ENCODE measurements at regions not wholly inside any gene's neighbourhood (a gene's known extent, or its start where the extent isn't known, plus 50 kb on each side); places are given as distances from the start of the nearest gene placed in this dataset.
"Not testable (repeated sequence)": the region's sequence is repeated elsewhere in the genome, so short reads cannot be mapped to it uniquely, and the experiment has no call there.

DNA sequence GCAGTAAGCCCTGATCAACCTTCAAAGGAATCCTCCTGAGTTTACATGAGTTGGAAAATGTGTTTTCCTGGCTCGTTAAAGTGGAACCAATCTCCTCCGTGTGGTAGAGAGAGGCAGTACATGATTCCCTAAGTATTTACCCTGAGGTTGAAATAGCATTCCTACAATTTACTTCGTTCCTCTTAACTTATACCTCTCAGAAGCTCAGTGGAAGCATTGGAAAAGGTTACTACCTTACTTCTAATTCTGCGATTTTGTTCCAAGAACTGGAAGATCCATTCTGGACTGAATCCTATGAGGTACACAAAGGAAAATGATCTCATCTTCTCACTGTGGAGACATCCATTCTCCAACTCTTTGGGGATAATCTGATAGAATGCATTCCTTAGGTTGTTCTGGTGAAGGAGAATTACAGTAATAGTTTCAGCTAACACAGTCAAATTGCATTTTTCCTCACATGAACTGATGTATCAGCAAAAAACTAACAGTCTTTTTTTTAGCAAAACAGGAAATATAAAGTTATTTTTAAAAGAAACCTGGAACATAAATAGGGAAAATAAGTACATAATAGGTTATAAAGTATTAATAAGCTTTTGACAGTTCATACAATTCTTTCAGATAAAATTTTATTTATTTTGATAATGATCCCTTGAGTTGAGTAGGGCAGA is 475.6 kb downstream of the PDZRN4 start:
- TF ChIP-seq, protein P1, sequence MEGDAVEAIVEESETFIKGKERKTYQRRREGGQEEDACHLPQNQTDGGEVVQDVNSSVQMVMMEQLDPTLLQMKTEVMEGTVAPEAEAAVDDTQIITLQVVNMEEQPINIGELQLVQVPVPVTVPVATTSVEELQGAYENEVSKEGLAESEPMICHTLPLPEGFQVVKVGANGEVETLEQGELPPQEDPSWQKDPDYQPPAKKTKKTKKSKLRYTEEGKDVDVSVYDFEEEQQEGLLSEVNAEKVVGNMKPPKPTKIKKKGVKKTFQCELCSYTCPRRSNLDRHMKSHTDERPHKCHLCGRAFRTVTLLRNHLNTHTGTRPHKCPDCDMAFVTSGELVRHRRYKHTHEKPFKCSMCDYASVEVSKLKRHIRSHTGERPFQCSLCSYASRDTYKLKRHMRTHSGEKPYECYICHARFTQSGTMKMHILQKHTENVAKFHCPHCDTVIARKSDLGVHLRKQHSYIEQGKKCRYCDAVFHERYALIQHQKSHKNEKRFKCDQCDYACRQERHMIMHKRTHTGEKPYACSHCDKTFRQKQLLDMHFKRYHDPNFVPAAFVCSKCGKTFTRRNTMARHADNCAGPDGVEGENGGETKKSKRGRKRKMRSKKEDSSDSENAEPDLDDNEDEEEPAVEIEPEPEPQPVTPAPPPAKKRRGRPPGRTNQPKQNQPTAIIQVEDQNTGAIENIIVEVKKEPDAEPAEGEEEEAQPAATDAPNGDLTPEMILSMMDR (IDR thresholded peaks at IDR 0.05; ENCODE audit: borderline replicate concordance, control extremely low read depth, extremely low read depth, insufficient read depth, missing control alignments): no peak

DNA sequence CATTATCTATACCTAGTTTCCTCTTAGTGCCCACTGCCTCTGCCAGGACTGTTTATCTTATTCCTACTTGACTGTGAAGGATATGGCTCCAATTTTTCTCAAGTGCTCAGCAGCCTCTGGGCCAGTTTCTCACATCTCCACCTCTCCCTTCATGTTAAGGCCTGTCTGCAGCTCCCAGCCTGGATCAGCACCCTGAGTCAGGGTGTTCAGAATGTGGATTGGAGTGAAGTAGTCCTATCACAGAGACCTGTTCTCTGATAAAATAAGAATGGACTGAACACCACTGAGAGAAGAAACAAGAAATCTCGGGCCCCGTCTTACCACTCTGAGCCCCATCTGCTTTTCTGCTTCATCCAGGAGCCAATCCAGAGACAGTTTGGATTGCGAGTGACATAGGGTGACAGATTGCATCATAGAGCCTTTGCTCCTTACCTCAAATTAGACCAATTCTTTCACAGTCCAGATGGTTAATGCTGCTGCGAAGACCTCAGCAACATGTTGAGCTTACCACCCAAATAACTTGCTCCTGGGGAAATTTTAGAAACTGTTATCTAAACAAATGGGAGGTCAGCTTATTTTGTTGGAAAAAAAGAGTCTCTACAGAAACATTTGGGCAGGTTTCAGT is 473.1 kb downstream of the PDZRN4 start:
- in situ Hi-C loops (cut with MboI; ENCODE audit: low sequenced_read_pairs, unreplicated experiment): no loop called here
- DNase-seq (ENCODE audit: low spot score): no peak
- TF ChIP-seq, protein P1 (IDR thresholded peaks at IDR 0.05; ENCODE audit: borderline replicate concordance, control extremely low read depth, extremely low read depth, insufficient read depth, missing control alignments): no peak

More for the DNA sequence above, 475.6 kb downstream of the PDZRN4 start:
- in situ Hi-C loops (cut with MboI; ENCODE audit: low sequenced_read_pairs, unreplicated experiment): no loop called here
- no peak for DNase-seq (ENCODE audit: low spot score)

GRCh38 chr12:41656454-41656853 is 468.3 kb downstream of the PDZRN4 start:
- in situ Hi-C loops (cut with MboI; ENCODE audit: low sequenced_read_pairs, unreplicated experiment): no loop called here
- DNase-seq (ENCODE audit: low spot score): no peak

DNA sequence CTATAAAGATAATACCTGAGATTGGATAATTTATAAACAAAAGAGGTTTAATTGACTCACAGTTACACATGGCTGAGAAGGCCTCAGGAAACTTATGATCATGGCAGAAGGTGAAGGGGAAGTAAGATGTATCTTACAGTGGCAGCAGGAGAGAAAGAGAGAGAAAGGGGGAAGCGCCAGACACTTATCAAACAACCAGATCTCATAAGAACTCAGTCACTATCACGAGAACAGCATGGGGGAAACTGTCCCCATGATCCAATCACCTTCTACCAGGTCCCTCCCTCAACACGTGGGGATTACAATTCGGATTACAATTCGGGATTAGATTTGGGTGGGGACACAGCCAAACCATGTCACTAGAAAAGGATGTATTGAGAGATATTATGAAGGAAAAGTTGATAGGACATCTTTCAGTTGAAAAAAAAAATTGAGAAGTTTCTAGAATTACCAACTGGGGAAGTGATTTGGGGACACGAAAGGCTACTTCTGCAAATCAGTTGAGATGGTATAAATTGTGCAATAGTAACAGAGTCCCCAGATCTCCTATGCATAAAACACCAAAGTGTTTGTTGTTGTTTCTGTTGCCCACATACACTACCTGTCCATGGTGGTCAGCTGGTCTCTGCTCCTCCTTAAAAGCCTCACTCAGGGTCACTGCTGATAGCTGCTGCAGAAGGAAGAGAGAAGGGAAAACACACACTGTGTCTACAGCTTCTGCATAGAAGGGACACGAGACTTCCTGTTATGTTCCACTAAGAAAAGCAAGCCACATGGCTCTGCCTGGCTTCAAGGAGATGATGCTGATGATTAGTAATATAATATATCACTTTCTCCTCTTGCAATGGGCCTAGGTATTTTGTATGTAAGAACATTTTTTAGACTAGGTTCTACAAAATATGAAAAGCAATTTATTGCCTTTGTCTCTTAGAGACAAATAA is 465.5 kb downstream of the PDZRN4 start:
- TF ChIP-seq, protein P1 (IDR thresholded peaks at IDR 0.05; ENCODE audit: borderline replicate concordance, control extremely low read depth, extremely low read depth, insufficient read depth, missing control alignments): no peak
- in situ Hi-C loops (cut with MboI; ENCODE audit: low sequenced_read_pairs, unreplicated experiment): no loop called here
- no peak for DNase-seq (ENCODE audit: low spot score)

More at GRCh38 chr12:41656454-41656853, 468.3 kb downstream of the PDZRN4 start:
- TF ChIP-seq, protein P1 (IDR thresholded peaks at IDR 0.05; ENCODE audit: borderline replicate concordance, control extremely low read depth, extremely low read depth, insufficient read depth, missing control alignments): no peak

GRCh38 chr12:41652981-41653380 is 464.9 kb downstream of the PDZRN4 start:
- in situ Hi-C loops (cut with MboI; ENCODE audit: low sequenced_read_pairs, unreplicated experiment): no loop called here
- TF ChIP-seq, protein P1 (IDR thresholded peaks at IDR 0.05; ENCODE audit: borderline replicate concordance, control extremely low read depth, extremely low read depth, insufficient read depth, missing control alignments): no peak
- no peak for DNase-seq (ENCODE audit: low spot score)

DNA sequence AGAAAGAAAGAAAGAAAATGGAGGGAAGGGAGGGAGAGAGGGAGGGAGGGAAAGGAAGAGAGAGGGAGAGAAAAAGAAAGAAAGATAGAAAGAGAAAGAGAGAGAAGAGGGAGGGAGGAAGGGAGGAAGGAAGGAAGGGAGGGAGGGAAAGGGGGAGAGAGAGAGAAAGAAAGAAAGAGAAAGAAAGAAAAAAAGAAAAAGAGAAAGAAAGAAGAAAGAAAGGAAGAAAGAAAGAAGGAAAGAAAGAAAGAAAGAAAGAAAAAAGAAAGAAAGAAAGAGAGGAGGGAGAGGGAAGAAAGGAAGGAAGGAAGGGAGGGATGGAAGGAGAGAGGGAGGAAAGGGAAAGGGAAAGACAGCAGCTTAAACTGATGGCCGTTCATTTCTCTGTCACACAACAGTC is 457.5 kb downstream of the PDZRN4 start:
- no peak for DNase-seq (ENCODE audit: low spot score)
- TF ChIP-seq, protein P1 (IDR thresholded peaks at IDR 0.05; ENCODE audit: borderline replicate concordance, control extremely low read depth, extremely low read depth, insufficient read depth, missing control alignments): no peak
- in situ Hi-C loops (cut with MboI; ENCODE audit: low sequenced_read_pairs, unreplicated experiment): no loop called here

GRCh38 chr12:41642808-41643207 is 454.7 kb downstream of the PDZRN4 start:
- DNase-seq (ENCODE audit: low spot score); in situ Hi-C loops (cut with MboI; ENCODE audit: low sequenced_read_pairs, unreplicated experiment): not testable (repeated sequence)

Measured in GM13976 (cell line).